GM12892 (cell line): ENCODE measurements at regions not wholly inside any gene's neighbourhood (a gene's known extent, or its start where the extent isn't known, plus 50 kb on each side); places are given as distances from the start of the nearest gene placed in this dataset.

Experiments used
- DNase-seq: peaks from one replicate; pipeline ENCODE4 v3.0.0; 2011; ENCODE audit not compliant: insufficient read length
- FAIRE-seq: peaks from 2 replicates; lab custom pipeline; 2011; peaks lifted over from hg19 to GRCh38; lab: Jason Lieb, UNC
- POLR2A ChIP-seq: IDR thresholded peaks from 2 replicates; pipeline ENCODE4 v1.6.1; 2011; ENCODE audit warnings: low read depth, low read length, control low read depth
- POLR2AphosphoS5 ChIP-seq: IDR thresholded peaks from 2 replicates; pipeline ENCODE4 v1.6.1; 2011; ENCODE audit warnings: low read depth, low read length, control low read depth
- TAF1 ChIP-seq: IDR thresholded peaks from 2 replicates; pipeline ENCODE4 v1.6.1; 2011; ENCODE audit warnings: low read depth, mild to moderate bottlenecking, control low read depth, low read length, borderline replicate concordance

GRCh38 chr2:160694631-160695030 is 201.0 kb upstream of the RBMS1 start:
- no peak for TF ChIP-seq POLR2A
- TF ChIP-seq TAF1: no peak
- no peak for TF ChIP-seq POLR2AphosphoS5
- DNase-seq (no peak), FAIRE-seq (no peak)

GRCh38 chr2:160695402-160696086 is 201.9 kb upstream of the RBMS1 start:
- DNase-seq (no peak), FAIRE-seq (no peak)
- TF ChIP-seq TAF1 (no peak), POLR2AphosphoS5 (no peak), POLR2A (no peak)

GRCh38 chr2:160696087-160696452 is 202.5 kb upstream of the RBMS1 start:
- TF ChIP-seq TAF1 (no peak), POLR2A (no peak), POLR2AphosphoS5 (no peak)
- no peak for DNase-seq
- no peak for FAIRE-seq

- FAIRE-seq: no peak
- TF ChIP-seq POLR2AphosphoS5: no peak
- TF ChIP-seq TAF1: no peak
- TF ChIP-seq POLR2A: no peak
- DNase-seq: no peak
These were observed 204.2 kb upstream of the RBMS1 start for GRCh38 chr2:160697817-160698216.

- FAIRE-seq (no peak), DNase-seq (no peak)
- TF ChIP-seq POLR2A: no peak
- no peak for TF ChIP-seq TAF1
- no peak for TF ChIP-seq POLR2AphosphoS5
These were observed 206.6 kb upstream of the RBMS1 start for GRCh38 chr2:160700021-160700814.

GRCh38 chr2:160701822-160702221 is 208.2 kb upstream of the RBMS1 start:
- DNase-seq (no peak), FAIRE-seq (no peak)
- TF ChIP-seq POLR2AphosphoS5 (no peak), POLR2A (no peak), TAF1 (no peak)

- DNase-seq (no peak), FAIRE-seq (no peak)
- TF ChIP-seq POLR2AphosphoS5: no peak
- TF ChIP-seq POLR2A: no peak
- TF ChIP-seq TAF1: no peak
These were observed 209.1 kb upstream of the RBMS1 start for GRCh38 chr2:160702754-160703153.

GRCh38 chr2:160703648-160704585 is 210.3 kb upstream of the RBMS1 start:
- FAIRE-seq (no peak), DNase-seq (no peak)
- TF ChIP-seq TAF1 (no peak), POLR2AphosphoS5 (no peak), POLR2A (no peak)

- no peak for DNase-seq
- FAIRE-seq: no peak
- TF ChIP-seq TAF1 (no peak), POLR2AphosphoS5 (no peak), POLR2A (no peak)
These were observed 221.8 kb upstream of the RBMS1 start for GRCh38 chr2:160715428-160715827.

GRCh38 chr2:160719116-160719515 is 225.5 kb upstream of the RBMS1 start:
- DNase-seq (no peak), FAIRE-seq (no peak)
- TF ChIP-seq TAF1 (no peak), POLR2A (no peak), POLR2AphosphoS5 (no peak)

- FAIRE-seq (no peak), DNase-seq (no peak)
- TF ChIP-seq POLR2AphosphoS5 (no peak), TAF1 (no peak), POLR2A (no peak)
These were observed 226.5 kb upstream of the RBMS1 start for GRCh38 chr2:160720098-160720497.
